ENCODE measurements at regions not wholly inside any gene's neighbourhood (a gene's known extent, or its start where the extent isn't known, plus 50 kb on each side); places are given as distances from the start of the nearest gene placed in this dataset.
A peak's percentile ranks its signal among the peaks of the same experiment; 100 is the strongest.
"Not testable (repeated sequence)": the region's sequence is repeated elsewhere in the genome, so short reads cannot be mapped to it uniquely, and the experiment has no call there.

DNA sequence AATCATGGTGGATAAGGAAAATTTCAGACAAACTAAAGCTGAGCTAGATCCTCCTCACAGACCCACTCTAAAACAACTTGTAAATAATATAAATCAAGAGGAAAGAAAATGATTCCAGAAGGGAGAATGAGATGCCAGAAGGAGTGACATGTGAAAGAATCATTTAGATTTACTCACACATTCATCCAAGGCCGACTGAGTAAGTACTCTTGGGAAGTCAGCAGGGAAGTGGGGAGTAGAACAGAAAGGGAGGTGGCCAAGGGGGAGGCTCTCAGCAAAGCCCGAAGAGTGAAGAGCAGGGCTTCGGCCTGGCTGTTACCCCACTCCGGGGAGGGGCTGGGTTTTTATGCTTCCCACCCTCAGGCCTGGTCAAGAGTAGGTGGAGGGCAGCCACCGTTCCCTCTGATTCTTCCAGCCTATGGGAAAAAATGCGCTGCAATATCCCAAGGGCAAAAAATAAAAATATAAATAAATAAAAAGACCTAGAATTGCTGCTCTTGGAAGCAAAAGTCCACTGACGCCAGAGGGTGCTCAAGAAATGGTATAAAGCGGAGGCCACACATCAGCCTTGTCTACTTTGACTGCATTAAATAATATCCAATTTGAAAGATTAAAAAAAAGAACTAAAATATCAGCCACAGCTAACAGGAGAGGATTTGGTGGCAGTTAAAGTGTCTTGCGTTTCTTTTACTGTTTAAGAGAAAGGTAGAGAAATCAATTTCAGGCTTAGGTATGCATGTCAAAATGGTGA, 110.2 kb upstream of the COL5A1 start:
- DNase-seq: no peak

DNA sequence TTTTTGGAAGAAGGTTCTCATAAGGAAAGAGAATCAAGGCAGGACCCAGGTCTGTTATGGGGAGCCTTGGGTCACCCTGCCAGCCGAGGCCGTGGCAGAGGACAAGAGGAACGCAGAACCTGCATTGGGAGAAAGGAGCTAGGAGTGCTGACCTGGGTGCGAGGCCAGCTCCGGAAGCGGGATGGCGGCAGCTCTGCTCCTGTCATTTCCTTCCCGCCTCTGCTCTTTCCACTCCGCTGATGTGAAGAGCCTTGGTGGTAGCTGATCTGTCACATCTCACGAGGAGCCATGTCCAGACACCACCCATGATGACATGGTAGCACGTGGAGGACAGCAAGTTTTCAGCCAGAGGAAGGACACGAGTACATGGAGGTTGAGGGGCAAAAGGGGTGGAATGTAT, 109.5 kb upstream of the COL5A1 start:
- no peak for DNase-seq

DNA sequence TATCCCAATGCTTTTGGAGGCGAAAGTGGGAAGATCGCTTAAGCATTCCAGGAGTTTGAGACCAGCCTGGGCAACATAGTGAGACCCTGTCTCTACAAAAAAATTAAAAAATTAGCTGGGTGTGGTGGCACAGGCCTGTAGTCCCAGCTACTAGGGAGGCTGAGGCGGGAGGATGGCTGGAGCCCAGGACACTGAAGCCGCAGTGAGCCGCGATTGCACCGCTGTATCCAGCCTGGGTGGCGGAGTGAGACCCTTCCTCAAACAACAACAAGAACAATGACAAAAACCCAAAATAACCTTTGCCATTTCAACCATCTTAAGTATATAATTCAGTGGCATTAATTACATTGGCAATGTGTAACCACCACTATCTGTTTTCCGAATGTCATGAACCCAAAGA, 108.9 kb upstream of the COL5A1 start:
- DNase-seq: not testable (repeated sequence)

DNA sequence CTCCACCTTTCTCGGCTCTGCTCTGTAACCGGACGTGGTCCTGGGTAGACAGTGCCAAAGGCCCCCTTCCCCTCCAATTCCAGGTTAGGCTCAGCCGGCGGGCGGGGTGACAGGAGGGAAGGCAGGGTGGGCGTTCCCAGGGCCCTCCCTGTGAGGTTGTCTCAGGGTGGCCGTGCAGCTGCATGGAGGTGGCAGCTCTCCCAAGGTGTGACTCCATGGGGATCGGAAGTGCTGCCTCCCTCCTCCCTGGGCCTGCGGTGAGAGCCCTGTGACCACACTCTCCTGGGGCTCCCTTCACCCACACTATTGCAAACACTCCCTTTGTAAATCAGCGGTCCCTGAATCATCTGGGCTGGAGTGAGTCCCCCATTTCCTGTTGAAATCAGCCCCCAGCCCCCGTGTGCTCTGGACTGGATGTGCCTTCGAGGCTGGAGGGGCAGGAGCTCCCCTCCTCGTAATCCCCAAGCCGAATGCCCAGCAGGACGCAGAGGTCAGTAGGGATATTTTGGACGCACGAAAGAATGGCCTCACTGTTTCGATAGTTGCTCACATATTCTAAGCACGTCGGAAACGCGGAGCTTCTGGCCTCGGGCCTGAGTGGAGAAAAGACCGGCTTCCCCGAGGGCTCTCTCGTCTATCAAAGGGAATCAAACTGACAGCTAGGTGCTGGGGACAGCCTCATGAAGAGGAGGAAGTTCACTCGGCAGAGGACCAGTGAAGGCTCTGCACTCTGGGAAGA, 107.6 kb upstream of the COL5A1 start:
- no peak for DNase-seq

DNA sequence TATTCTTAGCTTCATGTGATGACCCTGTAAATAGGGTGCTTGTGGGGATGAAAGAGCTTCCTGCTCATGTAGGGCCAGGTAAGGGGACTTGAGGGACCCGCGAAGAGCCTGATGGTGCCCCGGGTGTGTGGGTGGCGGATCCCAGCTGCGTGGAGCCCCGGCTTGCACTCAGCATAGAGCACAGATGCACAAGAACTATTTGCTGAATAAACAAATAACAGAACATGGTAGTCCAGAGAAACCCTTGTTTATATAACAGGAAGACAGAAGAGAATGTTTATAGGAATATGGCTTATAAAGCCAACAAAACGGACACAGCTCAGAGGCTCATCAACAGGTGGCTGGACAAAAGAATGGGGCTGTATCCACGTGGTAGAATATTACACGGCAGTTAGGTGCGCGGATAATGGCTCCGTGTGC, 106.9 kb upstream of the COL5A1 start:
- no peak for DNase-seq

DNA sequence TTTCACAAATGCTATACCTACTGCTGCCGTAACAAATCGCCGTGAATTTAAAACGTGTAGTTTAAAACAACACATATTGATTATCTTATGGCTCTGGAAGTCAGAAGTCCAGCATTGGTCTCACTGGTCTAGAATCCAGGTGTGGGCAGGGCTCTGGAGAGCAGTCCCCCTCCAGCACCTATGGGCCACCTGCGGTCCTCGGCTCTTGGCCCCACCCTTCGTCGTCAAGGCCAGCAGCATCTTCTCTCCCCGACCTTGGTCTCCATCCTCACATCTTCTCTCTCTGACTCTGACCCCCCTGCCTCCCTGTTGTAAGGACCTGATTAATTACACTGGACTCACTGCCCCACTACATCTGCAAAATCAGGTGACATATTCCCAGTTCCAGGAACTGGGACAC, 106.4 kb upstream of the COL5A1 start:
- DNase-seq: no peak

DNA sequence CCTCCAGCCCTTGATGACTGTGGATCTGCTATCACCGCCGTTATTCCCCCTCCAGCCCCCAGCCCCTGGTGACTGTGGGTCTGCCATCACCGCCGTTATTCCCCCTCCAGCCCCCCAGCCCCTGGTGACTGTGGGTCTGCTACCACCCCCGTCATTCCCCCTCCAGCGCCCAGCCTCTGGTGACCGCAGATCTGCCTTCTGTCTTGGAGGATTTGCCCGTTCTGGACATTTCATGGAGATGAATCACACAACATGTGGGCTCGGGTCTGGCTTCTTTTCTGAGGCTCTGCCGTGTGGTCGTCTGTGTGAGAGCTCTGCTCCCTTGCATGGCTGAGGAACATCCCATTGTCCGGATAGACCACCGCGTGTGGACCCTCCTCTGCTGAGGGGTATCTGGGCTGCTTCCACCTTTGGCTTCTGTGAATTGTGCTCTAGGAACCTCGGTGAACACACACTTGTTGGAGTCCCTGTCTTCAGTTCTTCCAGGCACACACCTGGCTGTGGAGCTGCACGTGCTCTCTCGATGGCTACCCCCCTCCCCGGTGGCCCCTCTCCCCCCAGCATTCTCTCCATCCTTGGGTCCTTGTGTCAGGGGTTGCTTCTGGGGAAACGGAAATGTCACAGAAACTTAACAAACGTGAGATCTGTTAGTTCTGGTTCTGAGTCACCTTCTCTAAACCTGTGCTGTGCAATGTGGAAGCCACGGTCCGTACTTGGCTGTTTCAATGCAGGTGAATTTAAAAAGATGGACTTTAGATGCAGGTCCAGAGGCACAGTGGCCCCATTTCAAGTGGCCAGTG, 105.3 kb upstream of the COL5A1 start:
- DNase-seq: no peak

DNA sequence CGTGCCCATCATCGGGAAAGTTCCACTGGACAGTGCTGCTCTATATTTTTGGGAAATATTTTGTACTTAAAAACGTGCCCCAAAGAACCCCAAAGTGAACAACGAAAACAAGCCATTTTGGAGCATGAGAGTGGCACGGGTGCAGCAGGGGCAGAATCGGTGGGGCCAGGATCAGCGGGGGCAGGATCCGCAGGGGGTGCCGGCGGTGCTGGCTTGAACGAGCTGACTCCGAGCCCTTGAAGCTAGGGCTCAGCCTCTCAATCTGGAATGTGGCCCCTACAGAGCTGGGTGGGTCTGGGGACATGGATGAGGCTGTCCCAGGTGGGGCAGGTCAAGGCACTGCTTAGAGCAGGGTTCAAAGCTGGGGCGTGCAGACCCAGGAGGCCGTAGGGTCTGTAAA, 104.7 kb upstream of the COL5A1 start:
- DNase-seq: no peak

DNA sequence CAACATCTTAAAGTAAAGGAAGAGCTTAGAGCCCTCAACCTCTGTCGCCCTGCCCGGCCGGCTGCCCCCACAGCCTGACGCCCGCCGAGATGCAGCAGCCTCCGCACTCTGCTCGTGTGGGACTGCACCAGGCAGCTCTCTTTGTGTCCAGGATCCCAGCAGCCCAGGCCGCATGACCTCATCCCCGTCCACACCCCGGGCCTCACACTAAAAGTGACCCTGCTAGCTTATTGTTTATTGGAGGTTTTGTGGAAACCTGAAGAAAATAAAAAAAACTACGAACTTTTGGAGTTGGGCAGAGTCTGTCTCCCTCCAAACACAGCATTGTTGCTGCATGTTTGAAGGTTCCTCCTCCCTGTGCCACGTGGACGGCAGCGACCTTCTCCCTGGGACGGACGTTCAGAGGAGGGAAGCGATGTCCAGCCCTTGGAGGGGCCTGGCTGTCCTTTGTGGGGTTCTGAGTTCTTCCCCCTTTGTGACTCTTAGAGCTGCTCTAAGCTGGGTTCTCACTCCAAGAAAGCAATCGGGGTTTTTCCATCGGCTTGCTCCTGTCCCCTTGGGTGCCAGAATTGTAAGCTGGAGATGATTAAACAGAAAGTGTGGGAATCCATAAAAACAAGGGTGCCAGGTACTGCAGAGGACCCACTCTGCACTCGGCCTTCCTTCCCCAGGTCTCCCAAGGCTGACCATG, 103.5 kb upstream of the COL5A1 start:
- DNase-seq: no peak

DNA sequence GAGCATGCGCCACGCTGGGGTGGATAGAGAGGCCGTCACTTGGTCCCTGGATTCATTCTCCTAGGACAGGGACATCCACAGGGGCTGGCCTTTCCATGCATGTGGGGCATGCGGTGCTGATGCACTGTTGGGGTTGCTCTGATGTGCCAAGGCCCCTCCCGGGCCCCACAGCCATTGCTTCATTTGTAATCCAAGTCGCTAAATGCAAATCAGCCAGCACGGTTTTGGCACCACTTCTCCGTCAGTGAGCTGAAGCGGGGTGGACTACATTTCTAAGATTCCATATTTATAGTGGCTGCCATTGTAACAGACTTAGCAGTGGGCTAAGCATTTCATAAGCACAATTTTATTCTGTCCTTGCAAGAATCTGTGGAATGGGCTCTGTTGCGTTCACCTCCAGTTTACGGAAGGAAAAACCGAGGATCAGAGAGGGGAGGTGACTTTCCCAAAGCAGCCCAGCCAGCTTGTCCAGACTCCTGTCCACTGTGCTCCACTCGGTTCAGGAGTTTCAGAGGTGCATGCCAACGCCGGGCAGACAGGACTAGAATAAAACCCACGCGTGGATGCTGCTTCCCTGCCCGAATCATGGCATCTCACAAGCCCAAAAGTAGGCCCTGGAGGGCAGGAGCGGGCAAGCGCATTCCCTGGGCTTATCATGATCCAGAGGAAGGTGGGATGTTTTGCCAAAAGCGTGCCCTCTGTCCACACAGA, 102.6 kb upstream of the COL5A1 start:
- DNase-seq: no peak

DNA sequence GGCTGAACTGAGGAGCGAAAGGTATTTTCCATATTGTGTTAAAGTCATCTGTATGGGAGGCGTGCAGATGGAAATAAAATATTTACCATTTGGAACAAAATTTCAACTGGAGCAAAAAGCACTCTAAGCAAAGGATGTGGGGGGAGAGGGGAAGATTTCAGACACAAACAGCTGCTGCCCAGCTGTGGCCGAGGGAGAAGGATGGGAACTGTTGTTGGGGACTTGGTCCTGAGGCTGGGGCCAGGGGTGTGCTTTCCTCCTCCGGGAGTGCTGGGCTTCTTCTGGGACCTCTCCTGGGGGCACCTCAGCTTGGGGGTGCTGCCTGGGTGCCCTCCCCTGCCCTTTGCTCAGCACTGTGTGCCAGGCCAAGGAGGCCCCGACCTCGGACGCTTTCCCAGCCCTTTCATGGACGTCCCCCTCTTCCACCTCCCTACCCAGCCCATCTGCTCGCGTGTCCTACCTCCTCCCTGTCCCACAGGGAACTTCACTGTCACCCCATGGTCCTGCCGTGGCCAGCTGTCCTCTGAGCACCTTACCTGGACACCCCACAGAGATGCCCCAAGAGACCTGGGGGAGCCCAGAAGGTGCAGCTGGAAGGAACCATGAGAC, 101.9 kb upstream of the COL5A1 start:
- DNase-seq: no peak

DNA sequence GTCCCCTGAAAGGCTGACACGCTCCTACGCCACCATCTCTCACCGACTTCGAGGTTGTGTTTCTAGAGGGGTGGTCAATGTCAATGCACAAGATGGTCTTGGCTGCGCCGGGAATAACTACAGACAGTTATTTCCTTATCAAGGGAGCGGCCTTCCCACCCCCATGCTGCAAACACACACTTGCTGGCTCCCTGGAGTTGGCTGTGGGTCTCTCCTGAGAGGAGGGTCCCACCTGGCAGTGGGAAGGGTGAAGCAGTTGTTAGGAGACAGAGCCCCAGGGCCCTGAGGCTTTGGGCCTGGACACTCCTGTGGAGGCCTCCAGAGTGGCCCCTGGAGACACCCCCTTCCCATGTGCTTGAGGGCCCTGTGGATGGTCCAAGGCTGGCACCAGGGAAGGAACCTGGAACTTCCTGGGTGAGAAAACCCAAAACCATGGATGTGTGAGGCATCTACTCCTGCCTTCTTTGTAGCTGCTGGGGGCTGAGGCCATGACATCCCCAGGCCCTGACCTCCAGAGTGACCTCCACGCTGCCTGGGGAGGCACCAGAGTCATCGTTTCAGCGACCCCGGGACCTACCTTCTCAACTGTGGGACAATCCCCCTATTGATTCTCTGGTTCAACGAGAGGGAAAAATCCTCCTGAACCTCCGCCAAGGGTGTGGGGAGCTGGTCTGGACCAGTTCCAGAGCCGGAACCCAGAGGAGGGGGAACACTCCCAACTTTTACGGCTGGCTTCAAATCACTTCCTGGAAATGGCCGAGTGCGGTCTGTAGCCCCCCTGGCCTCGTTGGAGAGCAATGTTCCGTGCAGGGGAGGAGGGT, 101.1 kb upstream of the COL5A1 start:
- no peak for DNase-seq

DNA sequence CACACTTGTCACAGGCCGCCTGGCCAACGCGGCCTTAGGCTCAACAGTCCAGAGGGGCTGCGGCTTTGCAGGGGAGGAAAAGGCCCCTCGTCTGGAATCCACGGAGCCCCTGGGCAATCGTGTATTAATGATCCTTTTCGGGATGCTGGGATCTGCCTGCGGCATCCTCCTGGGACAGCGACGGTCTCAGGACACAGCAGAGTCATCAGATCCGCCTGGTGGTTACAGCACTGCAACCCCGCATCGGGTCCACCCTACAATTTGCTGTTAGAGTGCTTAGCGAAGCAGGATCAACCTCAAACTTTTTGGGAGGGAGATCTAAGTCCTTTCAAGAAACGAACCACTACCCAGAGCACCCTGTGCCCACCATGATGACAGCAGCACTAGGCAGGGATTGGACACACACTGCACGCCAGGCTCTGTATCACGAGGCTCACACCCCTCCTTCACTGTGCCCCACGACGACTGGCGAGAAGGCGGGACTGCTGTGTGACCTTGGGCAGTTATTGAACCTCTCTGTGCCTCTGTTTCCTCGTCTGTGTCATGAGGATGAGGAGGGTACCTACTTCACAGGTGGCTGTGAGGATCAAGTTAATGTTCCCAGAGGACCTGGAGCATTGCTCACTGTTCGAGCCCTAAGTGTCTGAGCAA, 100.4 kb upstream of the COL5A1 start:
- no peak for DNase-seq

DNA sequence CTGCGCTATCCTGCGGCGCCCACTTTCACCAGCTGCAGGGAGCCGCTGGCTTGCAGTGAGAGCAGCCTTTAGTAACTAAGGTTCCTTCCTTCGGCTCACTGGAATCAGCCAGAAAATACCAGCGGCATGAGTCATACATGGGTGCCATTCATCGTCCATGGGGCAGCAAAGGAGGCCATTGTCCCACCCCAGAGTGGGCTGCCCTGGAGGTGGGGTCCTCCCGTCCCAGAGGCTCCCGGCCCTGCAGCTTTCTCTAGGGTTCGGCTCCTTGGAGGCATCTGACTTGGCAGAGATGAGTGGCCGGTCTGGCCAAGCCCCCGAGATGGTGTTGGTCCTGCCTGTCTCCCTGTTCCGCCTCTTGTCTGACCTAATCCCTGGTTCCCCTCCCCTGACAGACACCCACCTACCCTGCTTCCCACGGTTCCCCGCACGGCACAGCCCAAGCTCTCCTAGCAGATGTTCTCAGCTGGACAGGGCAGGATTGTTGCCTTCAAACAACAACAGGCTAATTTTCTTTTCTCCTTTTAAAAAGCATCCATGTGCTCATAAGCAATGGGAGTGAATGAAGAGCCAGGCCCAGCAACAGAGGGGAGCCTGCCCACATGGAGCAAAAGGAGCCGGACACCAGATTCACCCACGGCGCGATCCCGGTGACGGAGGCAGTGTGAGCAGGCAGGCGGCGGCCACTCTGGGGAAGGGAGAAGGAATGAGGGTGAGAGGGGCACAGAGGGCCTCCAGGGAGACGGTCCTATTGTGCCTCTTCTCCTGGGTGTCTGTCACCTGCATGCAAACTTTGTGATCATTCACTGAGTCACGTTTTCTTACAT, 97.0 kb upstream of the COL5A1 start:
- DNase-seq: no peak

DNA sequence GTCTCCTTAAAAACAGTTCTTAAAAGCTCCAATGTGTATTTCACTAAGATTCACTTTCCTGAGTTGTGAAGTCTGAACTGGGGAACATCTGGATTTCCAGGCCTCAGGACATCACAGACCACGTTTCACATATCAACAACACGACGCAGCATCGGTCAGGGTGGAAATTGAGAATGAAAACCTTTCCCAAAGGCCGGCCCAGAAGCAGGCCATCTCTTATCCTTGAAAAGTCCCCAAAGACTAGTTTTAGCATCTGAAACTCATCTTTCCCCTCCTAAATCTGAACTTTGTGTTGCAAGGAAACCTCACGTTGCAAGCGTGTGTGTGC, 96.4 kb upstream of the COL5A1 start:
- no peak for DNase-seq

DNA sequence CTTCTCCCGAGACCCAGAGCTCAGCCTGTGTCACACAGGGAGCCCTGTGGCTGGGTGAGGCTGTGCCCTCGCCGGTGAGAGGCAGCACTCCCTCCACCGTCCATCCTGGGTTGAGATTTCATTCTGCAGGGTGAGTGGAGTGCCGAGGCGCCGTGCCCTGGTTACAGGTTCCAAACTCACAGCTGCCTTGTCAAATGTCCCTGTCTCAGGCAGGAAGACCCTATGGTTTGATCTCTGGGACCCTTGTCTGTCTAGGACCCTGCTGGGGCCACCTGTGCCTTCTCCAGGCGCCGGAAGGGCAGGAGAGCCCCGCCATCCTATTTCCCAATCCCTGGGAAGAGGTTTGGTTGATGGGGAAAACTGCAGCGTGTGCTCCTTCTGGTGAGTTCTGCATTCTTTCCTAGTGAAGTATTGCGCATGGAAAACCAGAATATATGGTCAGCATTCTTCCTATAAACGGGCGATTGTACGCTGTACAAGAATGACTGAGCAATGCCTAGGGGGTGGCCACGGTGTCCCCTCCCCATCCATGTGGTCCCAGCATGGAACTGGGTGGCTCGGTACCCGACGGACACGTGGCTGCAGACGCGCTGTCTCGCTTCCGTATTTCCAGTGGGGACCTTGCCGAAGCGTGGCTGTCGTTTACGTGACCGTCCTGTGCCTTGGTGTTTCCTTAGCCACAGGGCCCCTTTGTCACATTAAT, 95.9 kb upstream of the COL5A1 start:
- peak in 1 of 2 donors; percentile 7 for DNase-seq

DNA sequence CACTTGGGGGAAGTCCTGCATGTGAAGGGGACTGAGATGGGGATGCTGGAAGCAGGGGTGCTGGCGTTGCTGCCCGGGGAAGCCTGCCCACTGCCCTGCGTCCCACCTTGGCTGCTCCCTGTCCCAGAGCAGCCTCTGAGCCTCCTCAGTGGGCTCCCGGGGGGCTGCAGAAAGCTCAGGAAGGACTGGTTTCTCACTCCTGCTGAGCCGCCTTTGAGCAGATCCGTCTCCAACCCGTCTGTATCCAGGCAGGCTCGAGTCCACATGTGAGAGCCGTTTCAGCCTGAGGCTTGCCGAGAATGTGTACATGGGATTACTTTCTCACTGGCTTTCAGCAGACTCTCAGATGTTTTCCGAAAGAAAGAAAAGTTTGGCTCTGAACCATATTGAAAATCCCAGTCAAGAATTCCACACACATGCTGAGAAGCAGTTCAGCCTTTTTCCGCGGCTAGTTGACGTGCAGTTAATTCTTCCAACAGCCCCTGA, 95.3 kb upstream of the COL5A1 start:
- no peak for DNase-seq

DNA sequence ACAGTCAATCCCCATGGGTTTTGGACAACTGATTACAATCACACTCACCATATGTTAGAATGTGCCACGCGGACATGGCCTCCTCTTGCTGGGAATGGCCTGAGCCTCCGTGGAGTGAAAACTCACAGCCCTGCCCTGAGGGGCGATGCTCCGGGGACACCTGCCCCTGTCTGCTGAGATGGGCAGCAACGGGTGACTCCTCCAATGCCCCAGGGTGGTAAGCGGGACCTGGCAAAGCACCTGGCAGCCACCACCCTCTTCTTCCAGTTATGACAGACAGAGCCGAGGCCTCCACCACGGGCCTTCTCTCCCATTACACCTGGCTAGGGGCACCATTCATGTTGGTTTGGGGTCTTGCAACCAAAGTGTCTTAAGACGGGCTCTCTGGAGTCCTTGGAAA, 94.9 kb upstream of the COL5A1 start:
- no peak for DNase-seq

Data from inflammatory macrophage (primary cell).